ENCODE measurements at regions not wholly inside any gene's neighbourhood (a gene's known extent, or its start where the extent isn't known, plus 50 kb on each side); places are given as distances from the start of the nearest gene placed in this dataset.

- ATAC-seq (ENCODE audit: insufficient number of reproducible peaks, low FRiP score, low read depth) (no peak), DNase-seq (ENCODE audit: low spot score) (no peak)
- Histone ChIP-seq H3K4me3 (no peak overlapping the region), H3K27ac (no peak overlapping the region), H3K4me1 (ENCODE audit: control insufficient read depth in 1 of 2, low read depth in 2 of 2) (no peaks in the 10 kb centered on the region), H3K9me3 (no peaks in the 10 kb centered on the region), H3K36me3 (no peaks in the 10 kb centered on the region), H3K27me3 (replicated peaks; ENCODE audit: insufficient read depth) (no peaks in the 10 kb centered on the region)
- no peak for TF ChIP-seq CTCF (IDR thresholded peaks at IDR 0.05)
Observed at GRCh38 chr13:89980896-89981295, 1366.6 kb upstream of the MIR17HG start.

- TF ChIP-seq CTCF (IDR thresholded peaks at IDR 0.05): no peak
- peak overlapping the region; percentile 10 for H3K4me3 ChIP-seq
- ATAC-seq (ENCODE audit: insufficient number of reproducible peaks, low FRiP score, low read depth) (no peak), DNase-seq (ENCODE audit: low spot score) (no peak)
- no peak overlapping the region for H3K27ac ChIP-seq
- H3K9me3 ChIP-seq: no peaks in the 10 kb centered on the region
- H3K4me1 ChIP-seq (ENCODE audit: control insufficient read depth in 1 of 2, low read depth in 2 of 2): no peaks in the 10 kb centered on the region
- no peaks in the 10 kb centered on the region for H3K36me3 ChIP-seq
- no peaks in the 10 kb centered on the region for H3K27me3 ChIP-seq (replicated peaks; ENCODE audit: insufficient read depth)
Observed at GRCh38 chr13:89982407-89983095, 1364.9 kb upstream of the MIR17HG start.

GRCh38 chr13:89988206-89988605 is 1359.3 kb upstream of the MIR17HG start:
- Histone ChIP-seq H3K4me1 (ENCODE audit: control insufficient read depth in 1 of 2, low read depth in 2 of 2) (no peaks in the 10 kb centered on the region), H3K27ac (no peak overlapping the region), H3K27me3 (replicated peaks; ENCODE audit: insufficient read depth) (no peaks in the 10 kb centered on the region), H3K9me3 (no peaks in the 10 kb centered on the region), H3K36me3 (no peaks in the 10 kb centered on the region), H3K4me3 (no peak overlapping the region)
- DNase-seq (ENCODE audit: low spot score) (no peak), ATAC-seq (ENCODE audit: insufficient number of reproducible peaks, low FRiP score, low read depth) (no peak)
- no peak for TF ChIP-seq CTCF (IDR thresholded peaks at IDR 0.05)

GRCh38 chr13:90003566-90003965 is 1343.9 kb upstream of the MIR17HG start:
- H3K4me3 ChIP-seq: no peak overlapping the region
- no peaks in the 10 kb centered on the region for H3K4me1 ChIP-seq (ENCODE audit: control insufficient read depth in 1 of 2, low read depth in 2 of 2)
- H3K9me3 ChIP-seq: no peaks in the 10 kb centered on the region
- TF ChIP-seq CTCF (IDR thresholded peaks at IDR 0.05): no peak
- H3K36me3 ChIP-seq: no peaks in the 10 kb centered on the region
- no peak overlapping the region for H3K27ac ChIP-seq
- DNase-seq (ENCODE audit: low spot score): no peak
- no peak for ATAC-seq (ENCODE audit: insufficient number of reproducible peaks, low FRiP score, low read depth)
- no peaks in the 10 kb centered on the region for H3K27me3 ChIP-seq (replicated peaks; ENCODE audit: insufficient read depth)

- H3K4me1 ChIP-seq (ENCODE audit: control insufficient read depth in 1 of 2, low read depth in 2 of 2): no peaks in the 10 kb centered on the region
- no peak overlapping the region for H3K4me3 ChIP-seq
- ATAC-seq (ENCODE audit: insufficient number of reproducible peaks, low FRiP score, low read depth) (no peak), DNase-seq (ENCODE audit: low spot score) (no peak)
- TF ChIP-seq CTCF (IDR thresholded peaks at IDR 0.05): no peak
- no peaks in the 10 kb centered on the region for H3K36me3 ChIP-seq
- no peak overlapping the region for H3K27ac ChIP-seq
- H3K27me3 ChIP-seq (replicated peaks; ENCODE audit: insufficient read depth): no peaks in the 10 kb centered on the region
- H3K9me3 ChIP-seq: no peaks in the 10 kb centered on the region
Observed at GRCh38 chr13:90008707-90009149, 1338.8 kb upstream of the MIR17HG start.

Measured in thoracic aorta (tissue), 2 donors.